Gastrocnemius medialis (tissue), 4 donors: ENCODE measurements at regions not wholly inside any gene's neighbourhood (a gene's known extent, or its start where the extent isn't known, plus 50 kb on each side); places are given as distances from the start of the nearest gene placed in this dataset.

Source experiments
- ATAC-seq, 2 donors: fragments of 150-250 bp; one replicate each; pipeline ENCODE4 v1.9.1; 2016
- DNase-seq, 2 donors: peaks; one replicate each; pipeline ENCODE4 v3.0.0-alpha.2; 2019
- H3K27ac ChIP-seq, 4 donors: fragments of 200-600 bp; sonication (generic); 1 replicate in 1 of 4; 2 replicates in 3 of 4; pipeline ENCODE4 v1.5.1; 2016 to 2018; ENCODE audit warnings: mild to moderate bottlenecking in 2 of 4, moderate library complexity in 1 of 4
- H3K27me3 ChIP-seq, 3 donors: fragments of 200-600 bp; sonication (generic) in 2 of 3; 1 replicate in 1 of 3; 2 replicates in 2 of 3; pipeline versions ENCODE4 v1.5.1 to v1.6.0; 2016 to 2019; ENCODE audit warnings: mild to moderate bottlenecking in 1 of 3, moderate library complexity in 1 of 3
- H3K36me3 ChIP-seq, 2 donors: fragments of 200-600 bp; sonication (generic) in 1 of 2; one replicate each; pipeline ENCODE4 v1.5.1; 2017 to 2018
- H3K4me1 ChIP-seq, 2 donors: fragments of 200-600 bp; sonication (generic) in 1 of 2; one replicate each; pipeline ENCODE4 v1.5.1; 2016 to 2017; ENCODE audit warnings: mild to moderate bottlenecking in 2 of 2
- H3K4me3 ChIP-seq, 4 donors: fragments of 200-600 bp; sonication (generic) in 3 of 4; 1 replicate in 1 of 4; 2 replicates in 3 of 4; pipeline ENCODE4 v1.5.1; 2016 to 2019; ENCODE audit warnings: mild to moderate bottlenecking in 2 of 4
- H3K9me3 ChIP-seq, 3 donors: fragments of 200-600 bp; sonication (generic) in 2 of 3; 1 replicate in 1 of 3; 2 replicates in 2 of 3; pipeline ENCODE4 v1.5.1; 2016 to 2019
- CTCF ChIP-seq, 5 experiments: fragments of 450-650 bp in 3 of 5; fragments of 200-600 bp in 2 of 5; sonication (generic) in 2 of 5; IDR thresholded peaks in 4 of 5; conservative IDR thresholded peaks in 1 of 5; 1 replicate in 4 of 5; 2 replicates in 1 of 5; pipeline ENCODE4 v1.5.1; 2016 to 2019; ENCODE audit warnings: antibody characterized with exemption in 5 of 5, mild to moderate bottlenecking in 3 of 5, moderate library complexity in 3 of 5
- POLR2A ChIP-seq, 2 donors: fragments of 450-650 bp; IDR thresholded peaks; one replicate each; pipeline ENCODE4 v1.6.1; 2017; ENCODE audit warnings: antibody characterized with exemption in 2 of 2, mild to moderate bottlenecking in 2 of 2, moderate library complexity in 2 of 2
- in situ Hi-C, 4 donors: fragments of 200-750 bp; cut with MboI; loops; one replicate each; pipeline versions ENCODE4 v1.15.0 to v1.8.0; 2017; ENCODE audit warnings: low sequenced_read_pairs in 4 of 4
- intact Hi-C: fragments of 100-400 bp; cut with DNase I; formaldehyde crosslinking; loops from one replicate; pipeline ENCODE4 v1.15.1; 2023; ENCODE audit warnings: low total_unique reads

DNA sequence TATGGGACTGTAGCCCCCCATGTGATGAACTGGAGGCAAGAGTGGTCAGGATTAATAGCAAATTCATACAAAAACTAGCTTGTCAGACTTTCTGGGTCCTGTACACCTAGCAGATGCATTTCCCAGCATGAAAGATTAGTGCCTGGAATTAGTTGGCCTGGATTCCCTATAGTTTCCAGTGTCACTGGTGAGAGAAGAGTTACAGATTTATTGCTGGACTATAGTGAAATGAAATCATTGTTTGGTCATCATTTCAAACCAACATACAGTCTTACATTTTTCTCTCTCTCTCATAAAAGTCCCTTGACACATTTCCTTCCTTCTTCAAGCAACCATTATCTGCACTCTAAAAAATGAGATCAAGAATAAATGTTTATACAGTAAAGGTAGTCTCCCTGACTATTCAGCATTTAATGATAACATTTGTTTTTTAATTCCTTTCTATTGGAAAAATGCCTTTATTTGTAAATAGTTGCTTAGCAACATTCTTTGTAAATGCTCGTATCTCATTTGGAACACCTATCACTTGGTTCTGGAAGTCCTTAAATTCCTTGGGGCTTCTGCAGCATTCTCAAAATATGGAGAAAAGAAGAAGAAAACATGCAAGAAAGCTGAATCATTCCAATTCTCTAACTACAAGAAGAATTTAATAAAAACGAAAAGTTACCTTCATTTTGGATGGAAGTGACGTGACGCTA lies 144.4 kb downstream of the MREG start:
- Histone ChIP-seq H3K9me3 (no peaks in the 10 kb centered on the region), H3K4me1 (no peaks in the 10 kb centered on the region), H3K4me3 (no peak overlapping the region), H3K27me3 (no peaks in the 10 kb centered on the region), H3K36me3 (no peaks in the 10 kb centered on the region), H3K27ac (no peak overlapping the region)
- no peak for DNase-seq
- TF ChIP-seq POLR2A (IDR thresholded peaks at IDR 0.05): no peak
- TF ChIP-seq CTCF (IDR thresholded peaks at IDR 0.05 in 4 of 5, conservative IDR thresholded peaks at IDR 0.05 in 1 of 5): no peak
- in situ Hi-C loops (no loop called here), intact Hi-C loops (no loop called here)
- no peak for ATAC-seq

DNA sequence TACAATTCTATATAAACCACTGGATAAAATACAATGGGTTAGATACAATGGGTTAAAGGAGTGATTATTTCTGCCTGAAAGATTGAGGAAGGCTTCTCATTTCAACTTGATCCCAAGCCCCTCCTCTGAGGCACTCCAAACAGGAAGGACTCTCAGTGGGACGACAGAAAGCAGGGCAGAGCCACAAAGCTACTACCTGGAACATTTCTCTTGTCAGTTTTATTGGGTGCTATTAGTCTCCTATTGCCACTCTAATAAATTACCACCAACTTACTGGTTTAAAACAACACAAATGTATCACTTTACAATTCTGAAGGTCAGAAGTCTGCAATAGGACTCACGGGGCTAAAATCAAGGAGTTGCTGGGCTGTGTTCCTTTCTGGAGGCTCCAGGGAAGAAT lies 146.7 kb downstream of the MREG start:
- H3K27me3 ChIP-seq: no peaks in the 10 kb centered on the region
- in situ Hi-C loops: no loop called here

DNA sequence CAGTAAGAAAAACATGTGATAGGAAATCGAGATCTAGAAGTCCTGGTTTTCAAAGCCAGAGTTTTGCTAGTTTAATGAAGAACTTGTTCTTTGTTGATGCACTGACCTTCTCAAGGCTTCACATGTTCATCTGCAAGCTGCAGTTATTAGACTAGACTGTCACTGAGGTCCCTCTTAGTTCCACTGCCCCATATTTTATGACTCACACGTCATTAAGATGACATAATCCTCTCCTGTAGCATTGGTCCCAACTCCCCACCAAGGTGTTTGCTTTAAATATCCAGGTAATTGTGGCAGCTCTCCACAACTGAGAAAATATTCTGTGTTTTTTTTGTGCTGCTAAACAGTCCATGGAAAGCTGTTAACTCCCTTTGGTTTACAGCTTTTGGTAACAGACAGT lies 149.7 kb downstream of the MREG start:
- intact Hi-C loops: no loop called here

More for the DNA sequence above, 146.7 kb downstream of the MREG start:
- no peaks in the 10 kb centered on the region for H3K36me3 ChIP-seq
- DNase-seq (no peak), ATAC-seq (no peak)
- H3K9me3 ChIP-seq: no peaks in the 10 kb centered on the region
- intact Hi-C loops: no loop called here
- no peak for TF ChIP-seq CTCF (IDR thresholded peaks at IDR 0.05 in 4 of 5, conservative IDR thresholded peaks at IDR 0.05 in 1 of 5)
- no peak for TF ChIP-seq POLR2A (IDR thresholded peaks at IDR 0.05)
- no peak overlapping the region for H3K27ac ChIP-seq
- no peak overlapping the region for H3K4me3 ChIP-seq
- no peaks in the 10 kb centered on the region for H3K4me1 ChIP-seq

GRCh38 chr2:215862351-215862771 lies 151.0 kb downstream of the MREG start:
- no peaks in the 10 kb centered on the region for H3K27me3 ChIP-seq
- intact Hi-C loops: no loop called here
- TF ChIP-seq CTCF (IDR thresholded peaks at IDR 0.05 in 4 of 5, conservative IDR thresholded peaks at IDR 0.05 in 1 of 5) (no peak), POLR2A (IDR thresholded peaks at IDR 0.05) (no peak)
- H3K9me3 ChIP-seq: no peaks in the 10 kb centered on the region
- H3K4me3 ChIP-seq: no peak overlapping the region
- no peaks in the 10 kb centered on the region for H3K36me3 ChIP-seq
- H3K27ac ChIP-seq: no peak overlapping the region
- in situ Hi-C loops: no loop called here
- H3K4me1 ChIP-seq: no peaks in the 10 kb centered on the region
- DNase-seq (no peak), ATAC-seq (no peak)

More for the DNA sequence above, 149.7 kb downstream of the MREG start:
- H3K27me3 ChIP-seq: no peaks in the 10 kb centered on the region
- no peaks in the 10 kb centered on the region for H3K9me3 ChIP-seq
- in situ Hi-C loops: no loop called here
- H3K4me3 ChIP-seq: no peak overlapping the region
- TF ChIP-seq POLR2A (IDR thresholded peaks at IDR 0.05) (no peak), CTCF (IDR thresholded peaks at IDR 0.05 in 4 of 5, conservative IDR thresholded peaks at IDR 0.05 in 1 of 5) (no peak)
- H3K36me3 ChIP-seq: no peaks in the 10 kb centered on the region
- ATAC-seq (no peak), DNase-seq (no peak)
- H3K4me1 ChIP-seq: no peaks in the 10 kb centered on the region
- no peak overlapping the region for H3K27ac ChIP-seq
